NCI-H1417 (cell line): ENCODE measurements at regions not wholly inside any gene's neighbourhood (a gene's known extent, or its start where the extent isn't known, plus 50 kb on each side); places are given as distances from the start of the nearest gene placed in this dataset.
"Not testable (repeated sequence)": the region's sequence is repeated elsewhere in the genome, so short reads cannot be mapped to it uniquely, and the experiment has no call there.

Experiments used
- DNase-seq, 3 experiments: peaks; one replicate each; lab custom pipeline; 2025; lab: John Stamatoyannopoulos, UW

DNA sequence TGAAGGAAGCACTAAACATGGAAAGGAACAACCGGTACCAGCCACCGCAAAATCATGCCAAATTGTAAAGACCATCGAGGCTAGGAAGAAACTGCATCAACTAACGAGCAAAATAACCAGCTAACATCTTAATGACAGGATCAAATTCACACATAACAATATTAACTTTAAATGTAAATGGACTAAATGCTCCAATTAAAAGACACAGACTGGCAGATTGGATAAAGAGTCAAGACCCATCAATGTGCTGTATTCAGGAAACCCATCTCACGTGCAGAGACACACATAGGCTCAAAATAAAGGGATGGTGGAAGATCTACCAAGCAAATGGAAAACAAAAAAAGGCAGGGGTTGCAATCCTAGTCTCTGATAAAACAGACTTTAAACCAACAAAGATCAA is 206.3 kb downstream of the SLC38A4 start:
- DNase-seq = not testable (repeated sequence)

DNA sequence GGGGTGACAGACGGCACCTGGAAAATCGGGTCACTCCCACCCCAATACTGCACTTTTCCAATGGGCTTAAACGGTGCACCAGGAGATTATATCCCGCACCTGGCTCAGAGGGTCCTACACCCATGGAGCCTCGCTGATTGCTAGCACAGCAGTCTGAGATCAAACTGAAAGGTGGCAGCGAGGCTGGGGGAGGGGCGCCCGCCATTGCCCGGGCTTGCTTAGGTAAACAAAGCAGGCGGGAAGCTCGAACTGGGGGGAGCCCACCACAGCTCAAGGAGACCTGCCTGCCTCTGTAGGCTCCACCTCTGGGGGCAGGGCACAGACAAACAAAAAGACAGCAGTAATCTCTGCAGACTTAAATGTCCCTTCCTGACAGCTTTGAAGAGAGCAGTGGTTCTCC is 208.1 kb downstream of the SLC38A4 start:
- DNase-seq = not testable (repeated sequence)

DNA sequence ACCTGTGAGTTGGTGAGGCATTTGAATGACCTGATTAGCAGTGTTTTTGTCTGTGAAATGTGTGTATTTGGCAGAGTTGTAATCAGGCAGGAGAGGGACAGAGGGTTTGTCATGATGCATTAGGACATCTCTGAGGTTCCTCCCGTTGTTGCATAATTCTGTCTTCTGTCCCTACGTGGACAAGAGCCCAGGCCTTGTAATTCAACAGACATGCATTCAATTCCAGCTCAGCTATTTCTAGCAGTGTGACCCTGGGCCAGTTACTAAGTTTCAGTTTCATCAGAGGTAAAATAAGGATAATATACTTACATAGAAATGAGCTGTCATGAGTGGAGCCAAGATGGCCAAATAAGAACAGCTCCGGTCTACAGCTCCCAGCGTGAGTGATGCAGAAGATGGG is 208.6 kb downstream of the SLC38A4 start:
- no peak for DNase-seq

DNA sequence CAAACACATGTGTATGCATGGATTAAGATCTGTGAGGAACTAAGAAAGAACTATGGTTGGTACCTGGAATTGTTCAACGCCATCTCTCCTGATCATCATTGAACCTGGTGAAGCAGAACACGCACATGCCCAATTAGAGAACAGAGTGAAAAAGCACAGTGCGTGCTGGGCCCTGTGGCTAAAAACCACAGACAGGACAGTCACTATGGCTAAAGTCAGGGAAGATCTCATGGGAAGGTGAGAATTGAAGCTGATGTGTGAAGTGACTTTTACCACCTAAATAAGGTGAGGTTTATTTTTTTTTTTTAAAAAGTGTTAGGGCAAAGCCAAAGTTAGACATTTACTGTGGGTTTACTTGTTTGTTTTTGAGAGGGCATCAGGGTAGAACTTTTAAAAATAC is 215.0 kb downstream of the SLC38A4 start:
- DNase-seq = no peak

DNA sequence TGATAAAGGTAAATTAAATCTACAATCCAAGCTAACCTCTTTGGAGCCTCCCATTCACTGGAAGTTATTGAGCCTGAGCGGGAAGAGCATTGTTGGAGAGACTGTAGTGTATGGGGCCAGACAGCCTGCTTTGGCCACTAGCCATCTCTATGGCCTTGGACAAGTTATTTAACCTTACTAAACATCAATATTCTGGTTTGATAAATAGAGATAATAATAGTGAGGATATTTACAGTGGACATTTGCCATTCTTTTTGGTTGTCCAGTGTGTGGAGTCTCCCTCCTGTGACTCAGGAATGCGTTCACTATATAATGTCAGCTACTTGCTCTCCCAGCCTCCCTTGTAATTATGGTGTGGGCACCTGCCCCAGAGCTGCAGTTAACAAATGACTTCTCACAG is 216.1 kb downstream of the SLC38A4 start:
- no peak for DNase-seq

DNA sequence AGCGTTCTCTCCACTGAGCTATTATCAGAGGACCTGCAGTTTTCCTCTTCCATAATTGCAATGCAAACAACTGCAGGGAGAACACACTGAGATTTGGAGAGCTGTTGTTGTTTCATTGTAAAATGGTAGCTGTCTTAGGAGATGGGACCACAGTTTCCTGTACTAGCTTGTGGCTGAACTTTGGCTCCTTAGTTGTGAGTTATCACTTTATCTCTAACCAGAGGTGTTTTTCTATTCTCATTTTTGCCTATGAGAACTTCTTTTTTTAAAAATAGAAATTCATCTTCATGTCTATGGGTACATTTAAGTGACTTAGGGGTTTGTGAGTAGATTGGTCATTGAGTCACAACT is 216.5 kb downstream of the SLC38A4 start:
- DNase-seq = peak in 1 of 3 experiments; percentile 79

DNA sequence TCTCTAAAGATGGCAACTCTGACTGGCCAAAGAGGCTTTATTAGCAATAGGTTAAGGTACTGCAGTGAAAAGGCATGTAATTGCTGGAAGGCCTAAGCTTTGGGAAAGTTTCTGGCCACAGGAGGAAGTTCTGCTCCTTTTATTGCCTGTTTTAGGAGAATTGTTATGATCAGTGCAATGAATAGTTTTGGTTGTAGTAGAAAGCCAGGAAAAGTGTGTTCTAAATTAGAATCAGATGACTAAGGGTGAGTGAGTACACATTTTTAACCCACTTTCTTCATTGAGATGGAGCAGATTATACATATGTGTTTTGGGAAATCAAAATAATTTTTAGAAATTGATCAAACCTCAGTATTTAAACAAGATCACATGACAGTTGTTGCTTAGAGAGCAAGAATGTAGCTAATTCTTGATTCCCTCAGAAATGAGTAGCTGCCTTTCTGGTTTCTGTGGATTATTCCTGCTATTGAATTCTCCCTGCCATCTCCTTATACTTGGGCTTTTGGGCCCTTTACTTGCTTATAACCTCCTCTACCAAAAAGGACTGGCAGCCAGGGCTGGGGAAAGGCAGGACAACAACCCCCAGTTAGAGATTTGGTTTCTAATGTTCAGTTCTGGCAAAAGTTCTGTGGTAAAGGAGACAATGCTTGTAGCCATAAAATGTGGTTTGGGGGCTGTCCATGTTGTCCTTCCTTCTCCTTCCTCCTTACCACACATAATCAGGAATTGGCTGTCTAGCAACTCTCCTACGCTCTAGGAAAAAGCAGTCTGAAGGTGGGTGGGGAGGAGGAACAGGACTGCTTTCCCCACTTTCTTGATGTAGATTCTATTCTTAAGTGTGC is 217.1 kb downstream of the SLC38A4 start:
- peak in 1 of 3 experiments; percentile 25 for DNase-seq

DNA sequence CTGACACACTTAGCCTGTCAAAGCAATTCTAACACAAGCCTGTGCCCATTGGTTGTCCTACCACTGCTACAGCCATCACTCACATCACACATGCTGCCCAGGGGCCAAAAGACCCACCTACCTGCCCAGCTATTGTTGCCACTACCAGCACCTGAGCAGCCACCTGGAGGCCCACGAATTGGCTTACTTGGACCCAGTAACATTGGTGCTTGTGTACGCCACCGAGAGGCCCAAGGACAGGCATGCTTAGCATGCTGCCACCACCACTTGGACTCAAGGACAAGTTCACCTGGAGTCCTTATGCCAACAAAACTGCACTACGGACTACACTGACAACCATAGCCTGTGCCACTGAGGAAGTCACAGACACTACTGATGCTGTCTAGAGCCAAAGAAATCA is 221.1 kb downstream of the SLC38A4 start:
- no peak for DNase-seq

DNA sequence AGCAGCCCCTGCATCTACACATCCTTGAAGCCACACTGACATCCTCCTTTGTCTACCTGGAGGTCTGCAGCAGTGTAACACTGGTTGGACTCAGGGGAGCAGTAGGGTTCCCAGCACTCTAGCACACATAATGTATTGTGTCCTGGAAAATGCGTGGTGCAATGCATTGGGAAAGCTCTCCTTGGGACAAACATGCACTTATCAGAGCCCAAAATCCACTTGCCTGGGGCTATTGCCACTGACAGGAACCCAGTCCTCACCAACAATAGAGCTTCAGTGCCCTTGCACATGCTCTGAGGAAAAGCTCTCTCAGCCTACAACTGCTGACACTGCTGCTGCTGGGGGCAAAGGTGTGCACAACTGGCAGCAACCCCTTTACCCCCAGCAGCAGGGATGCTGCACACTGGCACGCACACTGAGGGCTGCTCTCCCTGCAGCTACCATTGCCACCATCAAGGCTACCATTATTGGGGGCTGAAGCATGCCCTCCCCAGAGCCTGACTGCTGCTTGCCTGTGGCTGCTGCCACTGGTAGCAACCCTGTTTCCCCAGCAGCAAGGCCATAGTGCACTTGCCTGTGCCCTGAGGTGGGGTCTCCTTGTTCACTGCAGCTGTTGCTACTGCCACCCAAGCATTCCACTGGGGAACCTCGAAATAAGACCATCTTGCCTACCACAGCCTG is 221.9 kb downstream of the SLC38A4 start:
- DNase-seq = no peak

DNA sequence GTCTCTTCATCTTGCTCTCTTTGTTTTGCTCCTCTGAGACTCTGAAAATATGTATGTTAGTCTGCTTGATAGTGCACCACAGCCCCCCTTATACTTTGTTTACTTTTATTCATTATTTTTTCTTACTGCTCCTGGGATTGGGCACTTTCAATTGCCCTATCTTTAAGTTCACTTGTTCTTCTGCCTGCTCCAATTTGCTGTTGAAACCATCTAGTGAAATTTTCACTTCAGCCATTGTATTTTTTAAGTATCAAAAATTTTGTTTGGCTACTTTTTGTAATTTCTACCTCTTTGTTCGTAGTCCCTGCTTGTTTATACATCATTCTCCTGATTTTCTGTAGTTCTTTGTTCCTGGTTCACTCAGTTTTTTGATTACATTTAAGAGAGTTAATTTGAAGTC is 223.3 kb downstream of the SLC38A4 start:
- no peak for DNase-seq

DNA sequence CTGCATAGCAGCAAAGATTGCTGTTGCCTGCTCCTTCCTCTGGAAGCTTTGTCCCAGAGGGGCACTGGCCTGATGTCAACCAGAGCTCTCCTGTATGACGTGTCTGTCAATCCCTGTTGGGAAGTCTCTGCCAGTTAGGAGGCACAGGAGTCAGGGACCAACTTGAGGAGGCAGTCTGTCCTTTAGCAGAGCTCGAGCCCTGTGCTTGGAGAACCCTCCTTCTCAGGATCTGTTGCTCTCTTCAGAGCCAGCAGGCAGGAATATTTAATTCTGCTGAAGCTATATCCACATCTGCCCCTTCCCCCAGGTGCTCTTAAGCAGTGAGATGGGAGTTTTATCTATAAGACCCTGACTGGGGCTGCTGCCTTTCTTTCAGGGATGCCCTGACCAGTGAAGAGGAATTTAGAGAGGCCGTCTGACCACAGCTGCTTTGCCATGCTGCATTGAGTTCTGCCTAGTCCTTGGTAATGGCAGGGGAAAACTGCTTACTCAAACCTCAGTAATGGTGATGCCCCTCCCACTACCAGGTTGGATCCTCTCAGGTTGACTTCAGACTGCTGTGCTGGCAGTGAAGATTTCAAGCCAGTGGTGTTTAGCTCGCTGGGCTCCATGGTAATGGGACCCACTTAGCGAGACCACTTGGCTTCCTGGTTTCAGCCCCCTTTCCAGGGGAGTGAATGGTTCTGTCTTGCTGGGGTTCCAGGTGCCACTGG is 218.6 kb upstream of the SLC38A2 start:
- peak in 1 of 3 experiments; percentile 29 for DNase-seq

DNA sequence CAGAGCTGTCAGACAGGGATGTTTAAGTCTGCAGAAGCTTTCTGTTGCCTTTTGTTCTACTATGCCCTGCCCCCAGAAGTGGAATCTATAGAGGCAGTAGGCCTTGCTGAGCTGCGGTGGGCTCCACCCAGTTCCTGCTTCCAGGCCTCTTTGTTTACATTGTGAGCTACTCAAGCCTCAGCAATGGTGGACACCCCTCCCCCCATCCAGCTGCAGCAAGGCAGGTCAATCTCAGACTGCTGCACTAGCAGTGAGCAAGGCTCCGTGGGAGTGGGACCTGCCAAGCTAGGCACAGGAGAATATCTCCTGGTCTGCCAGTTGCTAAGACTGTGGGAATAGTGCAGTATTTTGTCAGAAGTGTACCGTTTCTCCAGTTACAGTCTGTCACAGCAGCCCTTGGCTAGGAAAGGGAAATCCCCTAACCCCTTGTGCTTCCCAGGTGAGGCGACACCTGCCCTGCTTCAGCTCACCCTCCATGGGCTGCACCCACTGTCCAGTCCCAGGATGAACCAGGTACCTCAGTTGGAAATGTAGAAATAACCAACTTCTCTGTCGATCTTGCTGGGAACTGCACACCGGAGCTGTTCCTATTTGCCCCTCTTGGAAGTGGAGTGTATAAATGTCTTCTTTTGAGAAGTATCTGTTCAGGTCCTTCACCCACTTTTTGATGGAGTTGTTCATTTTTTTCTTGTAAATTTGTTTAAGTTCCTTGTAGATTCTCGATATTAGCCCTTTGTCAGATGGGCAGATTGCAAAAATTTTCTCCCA is 213.5 kb upstream of the SLC38A2 start:
- DNase-seq = peak; percentile 63 to 82 (median 81)

DNA sequence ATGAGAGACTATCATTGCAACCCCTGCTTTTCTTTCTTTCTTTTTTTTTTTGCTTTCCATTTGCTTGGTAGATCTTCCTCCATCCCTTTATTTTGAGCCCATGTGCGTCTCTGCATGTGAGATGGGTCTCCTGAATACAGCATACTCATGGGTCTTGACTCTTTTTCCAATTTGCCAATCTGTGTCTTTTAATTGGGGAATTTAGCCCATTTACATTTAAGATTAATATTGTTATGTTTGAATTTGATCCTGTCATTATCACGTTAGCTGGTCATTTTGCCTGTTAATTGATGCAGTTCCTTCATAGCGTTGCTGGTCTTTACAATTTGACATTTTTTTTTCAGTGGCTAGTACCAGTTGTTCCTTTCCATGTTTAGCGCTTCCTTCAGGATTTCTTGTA is 211.5 kb upstream of the SLC38A2 start:
- not testable (repeated sequence) for DNase-seq

DNA sequence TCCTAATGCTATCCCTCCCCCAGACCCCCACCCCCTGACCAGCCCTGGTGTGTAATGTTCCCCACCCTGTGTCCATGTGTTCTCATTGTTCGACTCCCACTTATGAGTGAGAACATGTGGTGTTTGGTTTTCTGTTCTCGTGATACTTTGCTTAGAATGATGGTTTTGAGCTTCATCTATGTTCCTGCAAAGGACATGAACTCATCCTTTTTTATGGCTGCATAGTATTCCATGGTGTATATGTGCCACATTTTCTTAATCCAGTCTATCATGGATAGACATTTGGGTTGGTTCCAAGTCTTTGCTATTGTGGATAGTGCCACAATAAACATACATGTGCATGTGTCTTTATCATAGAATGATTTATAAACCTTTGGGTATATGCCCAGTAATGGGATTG is 209.4 kb upstream of the SLC38A2 start:
- DNase-seq = not testable (repeated sequence)

DNA sequence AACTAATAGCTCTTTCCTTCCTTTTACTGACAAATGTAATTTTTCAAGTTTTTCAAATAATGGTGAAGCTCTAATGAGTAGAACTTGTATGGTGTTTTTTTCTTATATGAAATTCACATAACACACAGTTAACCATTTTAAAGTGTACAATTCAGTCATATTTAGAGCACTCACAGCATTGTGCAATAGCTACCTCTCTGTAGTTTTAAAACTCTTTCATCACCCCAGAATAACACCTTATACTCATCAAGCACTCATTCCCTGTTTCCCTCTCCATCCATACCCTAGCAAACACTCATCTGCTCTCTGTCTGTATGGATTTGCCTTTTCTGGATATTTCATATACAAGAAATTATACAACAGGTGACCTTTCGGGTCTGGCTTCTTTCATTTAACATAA is 207.9 kb upstream of the SLC38A2 start:
- DNase-seq = no peak

DNA sequence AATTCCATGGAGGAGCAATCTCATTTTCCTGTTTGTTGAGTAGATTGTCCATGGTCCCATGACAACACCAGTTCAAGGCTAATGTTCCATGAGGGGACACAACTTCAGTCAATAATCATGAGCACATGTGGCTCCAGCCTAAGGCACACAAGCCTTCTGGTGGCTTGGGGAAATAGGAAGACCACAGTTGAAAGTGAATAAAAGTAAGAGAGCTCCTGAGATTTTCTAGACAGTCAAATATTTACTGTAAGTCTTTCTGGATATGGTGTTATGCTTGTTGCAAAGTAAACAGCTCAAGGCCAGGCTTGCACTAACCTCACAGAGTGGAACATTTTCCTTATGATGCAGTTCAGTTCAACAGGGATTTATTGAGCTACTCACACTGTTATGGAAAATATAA is 206.9 kb upstream of the SLC38A2 start:
- peak in 1 of 3 experiments; percentile 19 for DNase-seq

DNA sequence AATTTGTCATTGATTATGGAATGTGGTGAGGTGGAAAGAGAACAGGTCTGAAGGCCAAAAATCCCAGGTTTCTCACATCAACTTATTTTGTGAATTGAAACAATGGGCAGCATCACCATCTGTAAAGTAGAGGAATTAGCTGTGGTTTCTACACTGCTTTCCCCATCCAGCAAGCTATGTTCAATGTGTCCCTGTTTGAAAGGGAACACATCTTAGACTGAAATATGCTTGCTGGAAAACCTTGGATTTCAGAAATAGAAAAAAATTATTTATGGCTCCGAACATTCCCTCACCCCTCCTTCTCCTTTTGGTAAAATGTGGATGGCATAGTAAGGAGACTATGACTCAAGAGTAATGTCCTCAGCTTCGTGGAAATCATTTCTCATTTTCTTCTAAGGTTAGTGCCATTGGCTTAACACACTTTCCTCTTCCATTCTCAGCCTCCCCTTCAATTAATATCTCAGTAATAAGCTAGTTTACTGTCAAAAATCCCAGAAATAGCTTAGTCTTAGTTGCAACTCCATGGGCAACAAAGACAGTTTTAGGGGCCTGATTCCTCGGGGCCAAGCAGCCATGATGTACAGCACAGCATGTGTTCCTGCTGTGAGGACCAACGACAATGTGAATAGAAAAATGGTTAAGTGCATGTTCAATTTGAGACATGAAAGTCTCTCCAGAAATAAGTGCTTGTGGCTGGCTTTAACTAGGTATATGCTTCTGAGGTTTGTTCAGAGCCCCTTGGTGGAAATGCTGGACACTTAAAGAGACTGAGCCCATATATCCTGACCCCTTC is 205.8 kb upstream of the SLC38A2 start:
- DNase-seq = peak in 1 of 3 experiments; percentile 52

DNA sequence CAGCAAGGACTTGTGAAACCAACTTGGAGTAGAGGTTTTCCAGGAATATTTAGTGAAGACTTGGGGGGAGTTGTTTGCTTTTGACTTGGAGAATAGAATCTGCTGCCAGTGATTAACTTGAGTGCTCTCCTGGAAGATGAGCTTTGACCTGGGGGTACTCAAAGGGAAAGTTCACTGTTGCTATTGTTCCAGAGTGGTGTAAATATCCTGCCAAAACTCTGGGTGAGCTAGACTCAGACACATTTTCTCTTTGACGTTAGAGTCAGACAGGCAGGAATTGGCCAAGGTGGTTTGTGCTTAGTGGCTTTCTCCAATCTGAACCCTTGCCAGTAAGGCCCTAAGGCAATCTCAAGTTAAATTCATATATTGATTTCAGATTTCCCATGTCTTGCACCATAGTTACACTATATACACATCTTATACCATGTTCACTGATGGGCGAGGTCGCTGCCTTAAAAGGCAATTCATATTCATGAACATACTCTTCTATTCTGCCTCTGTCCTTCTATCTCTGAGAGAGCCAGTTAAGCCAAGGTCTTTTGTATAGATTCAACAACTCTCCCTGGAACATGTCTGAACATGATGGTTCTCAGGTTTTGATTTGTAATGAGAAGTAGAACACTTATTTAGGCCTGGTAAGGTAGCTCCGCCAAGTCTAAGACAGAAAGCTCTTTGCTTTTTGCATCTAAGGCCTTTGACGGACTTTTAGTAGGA is 204.6 kb upstream of the SLC38A2 start:
- peak in 2 of 3 experiments; percentile 24 to 49 for DNase-seq

DNA sequence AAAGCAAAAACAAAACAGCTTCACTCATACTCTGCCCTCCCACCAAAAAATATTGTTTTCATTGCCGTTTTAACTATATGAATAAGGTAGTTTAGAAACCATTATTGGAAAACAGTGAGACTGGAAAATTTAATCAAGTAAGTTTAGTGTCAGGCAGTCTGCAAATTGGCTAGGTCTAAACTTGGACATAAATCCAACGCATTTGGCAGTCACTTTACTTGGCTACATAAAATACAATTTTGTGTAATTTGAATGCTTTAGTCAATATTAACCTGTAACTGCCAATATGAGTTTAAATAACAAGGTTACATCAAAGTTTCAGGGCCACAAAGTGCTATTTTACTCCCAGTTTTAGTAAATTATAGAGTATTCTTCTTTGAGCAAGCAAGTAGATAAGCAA is 202.3 kb upstream of the SLC38A2 start:
- DNase-seq = no peak

DNA sequence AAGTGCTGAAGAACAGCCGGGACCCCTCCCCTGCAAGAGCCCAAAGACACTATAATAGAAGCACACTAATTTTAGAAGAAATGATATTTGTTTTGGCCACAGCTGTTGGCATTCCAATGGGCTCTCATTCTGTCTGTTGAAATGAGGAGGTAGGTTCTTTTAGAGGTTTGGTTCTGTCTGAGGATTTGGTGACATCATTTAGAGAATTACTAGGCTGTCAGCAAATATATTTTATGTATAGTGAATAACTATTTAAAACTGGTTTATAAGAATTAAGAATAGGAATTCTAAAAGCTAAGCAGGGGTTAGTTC is 200.7 kb upstream of the SLC38A2 start:
- no peak for DNase-seq
